KOPT-K1 (cell line): ENCODE measurements at regions not wholly inside any gene's neighbourhood (a gene's known extent, or its start where the extent isn't known, plus 50 kb on each side); places are given as distances from the start of the nearest gene placed in this dataset.

Source experiments
- H3K27ac ChIP-seq: fragments of 200-600 bp; sonication (generic); 2 replicates; pipeline ENCODE4 v1.5.1; 2016; ENCODE audit warnings: antibody characterized with exemption, mild to moderate bottlenecking, low read depth, low read length; ENCODE audit not compliant: poor library complexity, severe bottlenecking
- H3K36me3 ChIP-seq: fragments of 200-600 bp; sonication (generic); 2 replicates; pipeline ENCODE4 v1.5.1; 2017; ENCODE audit warnings: antibody characterized with exemption, mild to moderate bottlenecking, low read length, moderate library complexity; ENCODE audit not compliant: insufficient read depth
- H3K9me3 ChIP-seq: fragments of 200-600 bp; sonication (generic); 2 replicates; pipeline ENCODE4 v1.5.1; 2017; ENCODE audit warnings: antibody characterized with exemption, low read length, mild to moderate bottlenecking; ENCODE audit not compliant: insufficient read depth, poor library complexity, severe bottlenecking

- Histone ChIP-seq H3K36me3 (no peaks in the 10 kb centered on the region), H3K27ac (peak overlapping the region; percentile 7), H3K9me3 (no peaks in the 10 kb centered on the region)
Measured at GRCh38 chr12:45674181-45674977, 55.1 kb upstream of the ARID2 start.

- no peaks in the 10 kb centered on the region for H3K36me3 ChIP-seq
- no peak overlapping the region for H3K27ac ChIP-seq
- no peaks in the 10 kb centered on the region for H3K9me3 ChIP-seq
Measured at GRCh38 chr12:45675534-45675933, 54.0 kb upstream of the ARID2 start.
